Keratinocyte (primary cell): ENCODE measurements at regions not wholly inside any gene's neighbourhood (a gene's known extent, or its start where the extent isn't known, plus 50 kb on each side); places are given as distances from the start of the nearest gene placed in this dataset.
A peak's percentile ranks its signal among the peaks of the same experiment; 100 is the strongest.
"Not testable (repeated sequence)": the region's sequence is repeated elsewhere in the genome, so short reads cannot be mapped to it uniquely, and the experiment has no call there.

Experiments used
- DNase-seq: peaks from one replicate; pipeline ENCODE4 v3.0.0-alpha.2; 2011; ENCODE audit warnings: low read depth, missing footprints, low spot score
- FAIRE-seq: peaks from 2 replicates; lab custom pipeline; 2011; peaks lifted over from hg19 to GRCh38; lab: Jason Lieb, UNC
- H2AFZ ChIP-seq: 2 replicates; pipeline ENCODE4 v1.6.0; 2012; ENCODE audit warnings: low read length, control low read depth, inconsistent platforms; ENCODE audit not compliant: control insufficient read depth
- H3K27ac ChIP-seq: 2 replicates; pipeline ENCODE4 v1.5.1; 2011; ENCODE audit warnings: low read length; ENCODE audit not compliant: control insufficient read depth, insufficient read depth
- H3K27me3 ChIP-seq: 3 replicates; pipeline ENCODE4 v1.6.0; 2011; ENCODE audit warnings: low read length; ENCODE audit not compliant: control insufficient read depth, insufficient read depth; ENCODE audit errors: extremely low read depth
- H3K36me3 ChIP-seq, 2 experiments: 2 replicates in 1 of 2; 3 replicates in 1 of 2; pipeline ENCODE4 v1.5.1; 2011; ENCODE audit warnings: low read length in 2 of 2, mild to moderate bottlenecking in 1 of 2; ENCODE audit not compliant: control insufficient read depth in 2 of 2, insufficient read depth in 2 of 2; ENCODE audit errors: extremely low read depth in 1 of 2
- H3K4me1 ChIP-seq: 3 replicates; pipeline ENCODE4 v1.5.1; 2011; ENCODE audit warnings: low read length; ENCODE audit not compliant: control insufficient read depth, insufficient read depth; ENCODE audit errors: extremely low read depth
- H3K4me2 ChIP-seq: 3 replicates; pipeline ENCODE4 v1.6.0; 2011; ENCODE audit warnings: low read depth, low read length; ENCODE audit not compliant: control insufficient read depth, insufficient read depth; ENCODE audit errors: extremely low read depth
- H3K4me3 ChIP-seq, 3 experiments: fragments of 200-600 bp in 1 of 3; sonication (generic) in 1 of 3; 2 replicates in 2 of 3; 3 replicates in 1 of 3; pipeline ENCODE4 v1.5.1; 2011 to 2016; ENCODE audit warnings: low read length in 3 of 3, mild to moderate bottlenecking in 3 of 3, control low read depth in 2 of 3, inconsistent platforms in 1 of 3, low read depth in 1 of 3, mixed read lengths in 1 of 3, mixed run types in 1 of 3, moderate library complexity in 1 of 3; ENCODE audit not compliant: control insufficient read depth in 2 of 3, insufficient read depth in 2 of 3; ENCODE audit errors: extremely low read depth in 1 of 3
- H3K79me2 ChIP-seq: 2 replicates; pipeline ENCODE4 v1.6.0; 2012; ENCODE audit warnings: low read length; ENCODE audit not compliant: control insufficient read depth, insufficient read depth
- H3K9ac ChIP-seq: 3 replicates; pipeline ENCODE4 v1.6.0; 2011; ENCODE audit warnings: low read length; ENCODE audit not compliant: control insufficient read depth, insufficient read depth; ENCODE audit errors: extremely low read depth
- H3K9me1 ChIP-seq: 3 replicates; pipeline ENCODE4 v1.6.0; 2011; ENCODE audit warnings: low read length; ENCODE audit not compliant: control insufficient read depth, insufficient read depth; ENCODE audit errors: extremely low read depth
- H3K9me3 ChIP-seq: 2 replicates; pipeline ENCODE4 v1.5.1; 2012; ENCODE audit warnings: low read depth, low read length; ENCODE audit not compliant: control insufficient read depth
- H4K20me1 ChIP-seq: 3 replicates; pipeline ENCODE4 v1.6.0; 2011; ENCODE audit warnings: low read length; ENCODE audit not compliant: control insufficient read depth, insufficient read depth; ENCODE audit errors: extremely low read depth
- EZH2 ChIP-seq: IDR thresholded peaks from one replicate; pipeline ENCODE4 v1.6.1; 2012; ENCODE audit warnings: inconsistent platforms, mild to moderate bottlenecking, low read length, moderate library complexity
- dilution Hi-C: fragments of 300-500 bp; cut with MboI; formaldehyde crosslinking; loops from one replicate; pipeline ENCODE4 v1.7.0; 2020; ENCODE audit warnings: low sequenced_read_pairs; ENCODE audit not compliant: extremely low pct_ligation_motif_present
- TF ChIP-seq, protein P1 (sequence below), 3 experiments: IDR thresholded peaks in 1 of 3; conservative IDR thresholded peaks in 1 of 3; optimal IDR thresholded peaks in 1 of 3; 2 replicates in 2 of 3; 3 replicates in 1 of 3; pipeline versions ENCODE3 to v1.5.1; 2011; ENCODE audit warnings: low read length in 3 of 3, mild to moderate bottlenecking in 3 of 3, moderate library complexity in 2 of 3, control low read depth in 1 of 3, inconsistent platforms in 1 of 3; ENCODE audit not compliant: insufficient read depth in 2 of 3; ENCODE audit errors: extremely low read depth in 1 of 3

DNA sequence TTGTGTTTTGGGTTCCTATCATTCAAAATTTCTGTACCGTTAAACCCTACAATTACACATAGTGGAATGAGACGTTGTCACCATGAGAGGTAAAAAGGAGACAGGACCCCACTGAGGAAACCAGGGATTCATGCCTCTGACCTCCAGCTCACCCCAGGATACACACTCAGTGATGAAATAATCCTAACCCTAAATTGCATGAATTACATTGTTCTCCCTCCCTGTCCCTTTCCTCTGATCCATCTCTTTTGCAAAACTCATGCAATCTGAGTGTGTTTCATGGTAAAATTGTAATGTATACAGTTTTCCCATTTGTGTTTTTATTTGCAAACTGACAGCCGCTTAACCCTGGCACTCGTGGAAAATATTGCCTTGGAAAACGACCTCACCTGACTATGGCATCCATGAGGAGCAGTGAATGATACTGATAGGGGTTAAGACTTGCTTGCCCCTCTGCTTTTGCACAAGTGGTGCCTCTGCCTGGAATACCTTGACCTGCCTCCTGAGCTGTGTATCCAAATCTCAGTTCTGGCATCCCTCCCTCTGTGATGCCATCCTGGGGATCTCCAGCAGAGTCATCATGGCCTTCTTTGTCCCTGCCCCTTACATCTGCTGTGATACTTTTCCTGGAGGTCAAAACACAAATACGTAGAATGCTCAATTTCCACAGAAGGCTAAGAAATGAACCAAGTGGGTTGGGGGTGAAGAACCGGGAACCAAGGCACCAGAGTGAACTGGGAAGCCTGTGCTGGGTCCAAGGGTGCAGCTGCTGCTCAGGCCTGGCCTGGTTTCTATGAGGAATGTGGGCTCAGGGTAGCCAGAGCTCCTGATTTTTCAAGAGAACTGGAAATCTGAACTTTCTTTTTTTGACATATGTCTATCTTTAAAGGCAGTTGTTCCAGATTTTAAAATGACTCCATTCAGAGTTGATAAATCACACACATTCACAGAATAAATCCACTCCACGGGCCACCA lies 211.6 kb upstream of the ZNF217 start:
- H3K27ac ChIP-seq = peak overlapping the region; percentile 95
- dilution Hi-C loops = no loop called here
- H4K20me1 ChIP-seq = no peaks in the 10 kb centered on the region
- no peaks in the 10 kb centered on the region for H3K9me1 ChIP-seq
- FAIRE-seq (peak; percentile 36), DNase-seq (no peak)
- H3K79me2 ChIP-seq = no peaks in the 10 kb centered on the region
- peak overlapping the region; percentile 70 for H3K9ac ChIP-seq
- peaks cover 43% of the 10 kb centered on the region for H3K4me1 ChIP-seq
- H3K4me3 ChIP-seq = peak overlapping the region in 1 of 3 experiments; percentile 8
- no peaks in the 10 kb centered on the region for H3K27me3 ChIP-seq
- no peaks in the 10 kb centered on the region for H3K9me3 ChIP-seq
- peak overlapping the region; percentile 57 for H3K4me2 ChIP-seq
- peak overlapping the region; percentile 27 for H2AFZ ChIP-seq
- TF ChIP-seq, protein P1, sequence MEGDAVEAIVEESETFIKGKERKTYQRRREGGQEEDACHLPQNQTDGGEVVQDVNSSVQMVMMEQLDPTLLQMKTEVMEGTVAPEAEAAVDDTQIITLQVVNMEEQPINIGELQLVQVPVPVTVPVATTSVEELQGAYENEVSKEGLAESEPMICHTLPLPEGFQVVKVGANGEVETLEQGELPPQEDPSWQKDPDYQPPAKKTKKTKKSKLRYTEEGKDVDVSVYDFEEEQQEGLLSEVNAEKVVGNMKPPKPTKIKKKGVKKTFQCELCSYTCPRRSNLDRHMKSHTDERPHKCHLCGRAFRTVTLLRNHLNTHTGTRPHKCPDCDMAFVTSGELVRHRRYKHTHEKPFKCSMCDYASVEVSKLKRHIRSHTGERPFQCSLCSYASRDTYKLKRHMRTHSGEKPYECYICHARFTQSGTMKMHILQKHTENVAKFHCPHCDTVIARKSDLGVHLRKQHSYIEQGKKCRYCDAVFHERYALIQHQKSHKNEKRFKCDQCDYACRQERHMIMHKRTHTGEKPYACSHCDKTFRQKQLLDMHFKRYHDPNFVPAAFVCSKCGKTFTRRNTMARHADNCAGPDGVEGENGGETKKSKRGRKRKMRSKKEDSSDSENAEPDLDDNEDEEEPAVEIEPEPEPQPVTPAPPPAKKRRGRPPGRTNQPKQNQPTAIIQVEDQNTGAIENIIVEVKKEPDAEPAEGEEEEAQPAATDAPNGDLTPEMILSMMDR (optimal IDR thresholded peaks at IDR 0.05 in 1 of 3, IDR thresholded peaks at IDR 0.05 in 1 of 3, conservative IDR thresholded peaks at IDR 0.05 in 1 of 3; ENCODE audit: extremely low read depth in 1 of 3, insufficient read depth in 2 of 3, low read length in 3 of 3) = no peak
- no peak for TF ChIP-seq EZH2
- H3K36me3 ChIP-seq = no peaks in the 10 kb centered on the region

GRCh38 chr20:53804308-53804707 lies 210.7 kb upstream of the ZNF217 start:
- dilution Hi-C loops, H4K20me1 ChIP-seq, H3K27ac ChIP-seq, H3K27me3 ChIP-seq, H3K9ac ChIP-seq, H3K4me2 ChIP-seq, H2AFZ ChIP-seq, H3K79me2 ChIP-seq, H3K9me1 ChIP-seq, FAIRE-seq, H3K4me3 ChIP-seq, H3K36me3 ChIP-seq, DNase-seq, H3K9me3 ChIP-seq: not testable (repeated sequence)
- H3K4me1 ChIP-seq = peaks cover 40% of the 10 kb centered on the region
